GM23338 (cell line): ENCODE measurements at regions not wholly inside any gene's neighbourhood (a gene's known extent, or its start where the extent isn't known, plus 50 kb on each side); places are given as distances from the start of the nearest gene placed in this dataset.

Source experiments
- ATAC-seq: fragments of 200-7000 bp; cut with Tn5 transposase; 3 replicates; pipeline ENCODE4 v1.9.1; 2020
- DNase-seq: peaks from one replicate; pipeline ENCODE4 v3.0.0-alpha.2; 2015; ENCODE audit warnings: low spot score
- H2AFZ ChIP-seq: fragments of 200-600 bp; sonication (generic); 2 replicates; pipeline ENCODE4 v1.8.0; 2016; ENCODE audit warnings: antibody characterized with exemption, mild to moderate bottlenecking, moderate library complexity
- H3F3A ChIP-seq: fragments of 200-600 bp; sonication (generic); replicated peaks from 2 replicates; pipeline ENCODE4 v1.8.0; 2017; ENCODE audit warnings: antibody characterized with exemption, mixed run types, low read depth
- H3K27ac ChIP-seq: fragments of 200-600 bp; sonication (generic); 2 replicates; pipeline ENCODE4 v1.6.1; 2016; ENCODE audit warnings: low read depth
- H3K27me3 ChIP-seq: fragments of 200-600 bp; sonication (generic); 2 replicates; pipeline ENCODE4 v1.8.0; 2016; ENCODE audit warnings: mild to moderate bottlenecking, mixed run types, moderate library complexity; ENCODE audit not compliant: insufficient read depth
- H3K36me3 ChIP-seq: fragments of 200-600 bp; sonication (generic); 2 replicates; pipeline ENCODE4 v1.8.0; 2016; ENCODE audit warnings: mild to moderate bottlenecking; ENCODE audit not compliant: insufficient read depth
- H3K4me1 ChIP-seq: fragments of 200-600 bp; sonication (generic); 2 replicates; pipeline ENCODE4 v1.8.0; 2016; ENCODE audit warnings: mild to moderate bottlenecking, moderate library complexity; ENCODE audit not compliant: insufficient read depth
- H3K4me2 ChIP-seq: fragments of 200-600 bp; sonication (generic); 2 replicates; pipeline ENCODE4 v1.7.1; 2017; ENCODE audit warnings: mixed run types
- H3K4me3 ChIP-seq: fragments of 200-600 bp; sonication (generic); 2 replicates; pipeline ENCODE4 v1.6.1; 2016; ENCODE audit warnings: mixed run types
- H3K79me2 ChIP-seq: fragments of 200-600 bp; sonication (generic); replicated peaks from 2 replicates; pipeline ENCODE4 v1.8.0; 2017; ENCODE audit warnings: mild to moderate bottlenecking; ENCODE audit not compliant: insufficient read depth
- H3K9me2 ChIP-seq: fragments of 200-600 bp; sonication (generic); 2 replicates; pipeline ENCODE4 v1.8.0; 2017; ENCODE audit not compliant: insufficient read depth
- H4K20me1 ChIP-seq: fragments of 200-600 bp; sonication (generic); replicated peaks from 2 replicates; pipeline ENCODE4 v1.8.0; 2017; ENCODE audit warnings: mild to moderate bottlenecking; ENCODE audit not compliant: insufficient read depth
- H3K27ac Mint-ChIP-seq: 2 replicates; pipeline ENCODE4 v1.8.0; 2020; ENCODE audit warnings: inconsistent platforms, mild to moderate bottlenecking, moderate library complexity, mixed read lengths
- H3K27me3 Mint-ChIP-seq: 3 replicates; pipeline ENCODE4 v1.8.0; 2022; ENCODE audit warnings: low read depth, mild to moderate bottlenecking, moderate library complexity, mixed read lengths, inconsistent platforms; ENCODE audit not compliant: insufficient read depth, poor library complexity
- H3K36me3 Mint-ChIP-seq: 3 replicates; pipeline ENCODE4 v1.8.0; 2021; ENCODE audit warnings: low read depth, mild to moderate bottlenecking, inconsistent platforms, moderate library complexity, mixed read lengths
- H3K4me1 Mint-ChIP-seq: 3 replicates; pipeline ENCODE4 v1.8.0; 2020; ENCODE audit warnings: mild to moderate bottlenecking, inconsistent platforms, mixed read lengths
- H3K4me3 Mint-ChIP-seq: 3 replicates; pipeline ENCODE4 v1.8.0; 2021; ENCODE audit warnings: moderate library complexity, mild to moderate bottlenecking, inconsistent platforms, mixed read lengths
- H3K9me3 Mint-ChIP-seq: 3 replicates; pipeline ENCODE4 v1.8.0; 2020; ENCODE audit warnings: moderate library complexity, mild to moderate bottlenecking, inconsistent platforms, mixed read lengths
- CREB1 ChIP-seq: fragments of 250-450 bp; sonication (Bioruptor Pico); IDR thresholded peaks from 2 replicates; pipeline ENCODE4 v1.5.0; 2020; ENCODE audit warnings: low read depth, mild to moderate bottlenecking, moderate library complexity
- EZH2 ChIP-seq: fragments of 200-600 bp; sonication (generic); IDR thresholded peaks from one replicate; pipeline ENCODE4 v1.8.0; 2017; ENCODE audit warnings: antibody characterized with exemption, mild to moderate bottlenecking, low read depth; ENCODE audit not compliant: unreplicated experiment
- EZH2phosphoT487 ChIP-seq: fragments of 200-600 bp; sonication (generic); IDR thresholded peaks from one replicate; pipeline ENCODE4 v1.8.1; 2018; ENCODE audit warnings: antibody characterized with exemption; ENCODE audit not compliant: unreplicated experiment
- JUNB ChIP-seq: IDR thresholded peaks from one replicate; pipeline ENCODE4 v1.6.1; 2016; ENCODE audit warnings: antibody characterized with exemption; ENCODE audit not compliant: unreplicated experiment
- NANOG ChIP-seq: IDR thresholded peaks from 2 replicates; pipeline ENCODE4 v1.6.1; 2016; ENCODE audit warnings: antibody characterized with exemption, borderline replicate concordance
- POLR2AphosphoS5 ChIP-seq: IDR thresholded peaks from 2 replicates; pipeline ENCODE4 v1.6.1; 2016; ENCODE audit warnings: antibody characterized with exemption, low read depth
- STAT1 ChIP-seq: IDR thresholded peaks from one replicate; pipeline ENCODE4 v1.6.1; 2016; ENCODE audit warnings: antibody characterized with exemption; ENCODE audit not compliant: unreplicated experiment
- ZNF114 ChIP-seq: fragments of 250-450 bp; sonication (Bioruptor Pico); IDR thresholded peaks from 2 replicates; pipeline ENCODE4 v1.5.0; 2020; ENCODE audit warnings: mild to moderate bottlenecking, moderate library complexity
- ZNF331 ChIP-seq: fragments of 250-450 bp; sonication (Bioruptor Pico); IDR thresholded peaks from 2 replicates; pipeline ENCODE4 v1.5.0; 2020; ENCODE audit warnings: low read depth, mild to moderate bottlenecking, moderate library complexity
- TF ChIP-seq, protein P1 (sequence below), 2 experiments: fragments of 200-600 bp in 1 of 2; sonication (generic) in 1 of 2; conservative IDR thresholded peaks; 2 replicates each; pipeline versions ENCODE4 v1.5.1 to v1.6.1; 2016 to 2017; ENCODE audit warnings: antibody characterized with exemption in 2 of 2, low read depth in 2 of 2, mild to moderate bottlenecking in 2 of 2, moderate library complexity in 1 of 2
- TF ChIP-seq, protein P2 (sequence below): fragments of 250-450 bp; sonication (Bioruptor Pico); IDR thresholded peaks from 2 replicates; pipeline ENCODE4 v1.5.0; 2020; ENCODE audit warnings: mild to moderate bottlenecking, moderate library complexity
- TF ChIP-seq, protein P3 (sequence below): IDR thresholded peaks from one replicate; pipeline ENCODE4 v1.6.1; 2018; ENCODE audit warnings: antibody characterized with exemption; ENCODE audit not compliant: unreplicated experiment
- TF ChIP-seq, protein P4 (sequence below): IDR thresholded peaks from 2 replicates; pipeline ENCODE4 v1.6.1; 2016; ENCODE audit warnings: antibody characterized with exemption

DNA sequence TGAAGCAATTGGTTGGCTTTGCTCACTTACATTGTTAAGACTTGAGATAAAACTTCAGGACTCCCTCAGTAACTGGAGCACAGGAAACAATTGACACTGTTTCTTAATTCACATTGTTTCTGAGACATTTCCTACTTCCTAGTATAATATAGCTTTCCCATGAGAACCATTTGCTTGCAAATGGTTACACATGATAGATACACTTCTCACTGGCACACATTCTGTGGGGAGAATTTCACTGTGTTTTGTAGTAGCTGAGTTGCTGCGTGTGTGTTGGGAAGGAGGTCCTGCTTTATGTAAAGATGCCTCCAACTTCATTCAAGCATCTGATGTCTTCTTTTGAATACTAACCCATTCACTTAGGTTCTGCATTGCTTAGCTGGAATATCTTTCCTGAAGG is 85.3 kb upstream of the SLC4A4 start:
- Histone ChIP-seq H3K9me2 (no peaks in the 10 kb centered on the region), H3K4me2 (no peak overlapping the region), H3K4me1 (no peaks in the 10 kb centered on the region), H2AFZ (no peak overlapping the region), H3K79me2 (no peaks in the 10 kb centered on the region), H3K27me3 (no peaks in the 10 kb centered on the region), H3F3A (no peaks in the 10 kb centered on the region), H3K27ac (no peak overlapping the region), H3K4me3 (no peak overlapping the region), H3K36me3 (no peaks in the 10 kb centered on the region), H4K20me1 (no peaks in the 10 kb centered on the region)
- no peaks in the 10 kb centered on the region for H3K36me3 Mint-ChIP-seq
- no peaks in the 10 kb centered on the region for H3K9me3 Mint-ChIP-seq
- no peak for TF ChIP-seq JUNB
- no peak for TF ChIP-seq NANOG
- TF ChIP-seq ZNF114 (CRISPR knock-in tag), result no peak
- TF ChIP-seq, protein P1, sequence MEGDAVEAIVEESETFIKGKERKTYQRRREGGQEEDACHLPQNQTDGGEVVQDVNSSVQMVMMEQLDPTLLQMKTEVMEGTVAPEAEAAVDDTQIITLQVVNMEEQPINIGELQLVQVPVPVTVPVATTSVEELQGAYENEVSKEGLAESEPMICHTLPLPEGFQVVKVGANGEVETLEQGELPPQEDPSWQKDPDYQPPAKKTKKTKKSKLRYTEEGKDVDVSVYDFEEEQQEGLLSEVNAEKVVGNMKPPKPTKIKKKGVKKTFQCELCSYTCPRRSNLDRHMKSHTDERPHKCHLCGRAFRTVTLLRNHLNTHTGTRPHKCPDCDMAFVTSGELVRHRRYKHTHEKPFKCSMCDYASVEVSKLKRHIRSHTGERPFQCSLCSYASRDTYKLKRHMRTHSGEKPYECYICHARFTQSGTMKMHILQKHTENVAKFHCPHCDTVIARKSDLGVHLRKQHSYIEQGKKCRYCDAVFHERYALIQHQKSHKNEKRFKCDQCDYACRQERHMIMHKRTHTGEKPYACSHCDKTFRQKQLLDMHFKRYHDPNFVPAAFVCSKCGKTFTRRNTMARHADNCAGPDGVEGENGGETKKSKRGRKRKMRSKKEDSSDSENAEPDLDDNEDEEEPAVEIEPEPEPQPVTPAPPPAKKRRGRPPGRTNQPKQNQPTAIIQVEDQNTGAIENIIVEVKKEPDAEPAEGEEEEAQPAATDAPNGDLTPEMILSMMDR (conservative IDR thresholded peaks at IDR 0.05; ENCODE audit: low read depth in 2 of 2), result no peak
- TF ChIP-seq POLR2AphosphoS5, result no peak
- no peak for TF ChIP-seq EZH2phosphoT487
- TF ChIP-seq ZNF331 (CRISPR knock-in tag), result no peak
- no peak for TF ChIP-seq EZH2
- TF ChIP-seq, protein P2, sequence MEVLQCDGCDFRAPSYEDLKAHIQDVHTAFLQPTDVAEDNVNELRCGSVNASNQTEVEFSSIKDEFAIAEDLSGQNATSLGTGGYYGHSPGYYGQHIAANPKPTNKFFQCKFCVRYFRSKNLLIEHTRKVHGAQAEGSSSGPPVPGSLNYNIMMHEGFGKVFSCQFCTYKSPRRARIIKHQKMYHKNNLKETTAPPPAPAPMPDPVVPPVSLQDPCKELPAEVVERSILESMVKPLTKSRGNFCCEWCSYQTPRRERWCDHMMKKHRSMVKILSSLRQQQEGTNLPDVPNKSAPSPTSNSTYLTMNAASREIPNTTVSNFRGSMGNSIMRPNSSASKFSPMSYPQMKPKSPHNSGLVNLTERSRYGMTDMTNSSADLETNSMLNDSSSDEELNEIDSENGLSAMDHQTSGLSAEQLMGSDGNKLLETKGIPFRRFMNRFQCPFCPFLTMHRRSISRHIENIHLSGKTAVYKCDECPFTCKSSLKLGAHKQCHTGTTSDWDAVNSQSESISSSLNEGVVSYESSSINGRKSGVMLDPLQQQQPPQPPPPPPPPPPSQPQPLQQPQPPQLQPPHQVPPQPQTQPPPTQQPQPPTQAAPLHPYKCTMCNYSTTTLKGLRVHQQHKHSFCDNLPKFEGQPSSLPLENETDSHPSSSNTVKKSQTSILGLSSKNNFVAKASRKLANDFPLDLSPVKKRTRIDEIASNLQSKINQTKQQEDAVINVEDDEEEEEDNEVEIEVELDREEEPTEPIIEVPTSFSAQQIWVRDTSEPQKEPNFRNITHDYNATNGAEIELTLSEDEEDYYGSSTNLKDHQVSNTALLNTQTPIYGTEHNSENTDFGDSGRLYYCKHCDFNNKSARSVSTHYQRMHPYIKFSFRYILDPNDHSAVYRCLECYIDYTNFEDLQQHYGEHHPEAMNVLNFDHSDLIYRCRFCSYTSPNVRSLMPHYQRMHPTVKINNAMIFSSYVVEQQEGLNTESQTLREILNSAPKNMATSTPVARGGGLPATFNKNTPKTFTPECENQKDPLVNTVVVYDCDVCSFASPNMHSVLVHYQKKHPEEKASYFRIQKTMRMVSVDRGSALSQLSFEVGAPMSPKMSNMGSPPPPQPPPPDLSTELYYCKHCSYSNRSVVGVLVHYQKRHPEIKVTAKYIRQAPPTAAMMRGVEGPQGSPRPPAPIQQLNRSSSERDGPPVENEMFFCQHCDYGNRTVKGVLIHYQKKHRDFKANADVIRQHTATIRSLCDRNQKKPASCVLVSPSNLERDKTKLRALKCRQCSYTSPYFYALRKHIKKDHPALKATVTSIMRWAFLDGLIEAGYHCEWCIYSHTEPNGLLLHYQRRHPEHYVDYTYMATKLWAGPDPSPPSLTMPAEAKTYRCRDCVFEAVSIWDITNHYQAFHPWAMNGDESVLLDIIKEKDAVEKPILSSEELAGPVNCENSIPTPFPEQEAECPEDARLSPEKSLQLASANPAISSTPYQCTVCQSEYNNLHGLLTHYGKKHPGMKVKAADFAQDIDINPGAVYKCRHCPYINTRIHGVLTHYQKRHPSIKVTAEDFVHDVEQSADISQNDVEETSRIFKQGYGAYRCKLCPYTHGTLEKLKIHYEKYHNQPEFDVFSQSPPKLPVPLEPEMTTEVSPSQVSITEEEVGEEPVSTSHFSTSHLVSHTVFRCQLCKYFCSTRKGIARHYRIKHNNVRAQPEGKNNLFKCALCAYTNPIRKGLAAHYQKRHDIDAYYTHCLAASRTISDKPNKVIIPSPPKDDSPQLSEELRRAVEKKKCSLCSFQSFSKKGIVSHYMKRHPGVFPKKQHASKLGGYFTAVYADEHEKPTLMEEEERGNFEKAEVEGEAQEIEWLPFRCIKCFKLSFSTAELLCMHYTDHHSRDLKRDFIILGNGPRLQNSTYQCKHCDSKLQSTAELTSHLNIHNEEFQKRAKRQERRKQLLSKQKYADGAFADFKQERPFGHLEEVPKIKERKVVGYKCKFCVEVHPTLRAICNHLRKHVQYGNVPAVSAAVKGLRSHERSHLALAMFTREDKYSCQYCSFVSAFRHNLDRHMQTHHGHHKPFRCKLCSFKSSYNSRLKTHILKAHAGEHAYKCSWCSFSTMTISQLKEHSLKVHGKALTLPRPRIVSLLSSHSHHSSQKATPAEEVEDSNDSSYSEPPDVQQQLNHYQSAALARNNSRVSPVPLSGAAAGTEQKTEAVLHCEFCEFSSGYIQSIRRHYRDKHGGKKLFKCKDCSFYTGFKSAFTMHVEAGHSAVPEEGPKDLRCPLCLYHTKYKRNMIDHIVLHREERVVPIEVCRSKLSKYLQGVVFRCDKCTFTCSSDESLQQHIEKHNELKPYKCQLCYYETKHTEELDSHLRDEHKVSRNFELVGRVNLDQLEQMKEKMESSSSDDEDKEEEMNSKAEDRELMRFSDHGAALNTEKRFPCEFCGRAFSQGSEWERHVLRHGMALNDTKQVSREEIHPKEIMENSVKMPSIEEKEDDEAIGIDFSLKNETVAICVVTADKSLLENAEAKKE (CRISPR knock-in tag), result no peak
- no peak for TF ChIP-seq CREB1 (CRISPR knock-in tag)
- TF ChIP-seq, protein P3, sequence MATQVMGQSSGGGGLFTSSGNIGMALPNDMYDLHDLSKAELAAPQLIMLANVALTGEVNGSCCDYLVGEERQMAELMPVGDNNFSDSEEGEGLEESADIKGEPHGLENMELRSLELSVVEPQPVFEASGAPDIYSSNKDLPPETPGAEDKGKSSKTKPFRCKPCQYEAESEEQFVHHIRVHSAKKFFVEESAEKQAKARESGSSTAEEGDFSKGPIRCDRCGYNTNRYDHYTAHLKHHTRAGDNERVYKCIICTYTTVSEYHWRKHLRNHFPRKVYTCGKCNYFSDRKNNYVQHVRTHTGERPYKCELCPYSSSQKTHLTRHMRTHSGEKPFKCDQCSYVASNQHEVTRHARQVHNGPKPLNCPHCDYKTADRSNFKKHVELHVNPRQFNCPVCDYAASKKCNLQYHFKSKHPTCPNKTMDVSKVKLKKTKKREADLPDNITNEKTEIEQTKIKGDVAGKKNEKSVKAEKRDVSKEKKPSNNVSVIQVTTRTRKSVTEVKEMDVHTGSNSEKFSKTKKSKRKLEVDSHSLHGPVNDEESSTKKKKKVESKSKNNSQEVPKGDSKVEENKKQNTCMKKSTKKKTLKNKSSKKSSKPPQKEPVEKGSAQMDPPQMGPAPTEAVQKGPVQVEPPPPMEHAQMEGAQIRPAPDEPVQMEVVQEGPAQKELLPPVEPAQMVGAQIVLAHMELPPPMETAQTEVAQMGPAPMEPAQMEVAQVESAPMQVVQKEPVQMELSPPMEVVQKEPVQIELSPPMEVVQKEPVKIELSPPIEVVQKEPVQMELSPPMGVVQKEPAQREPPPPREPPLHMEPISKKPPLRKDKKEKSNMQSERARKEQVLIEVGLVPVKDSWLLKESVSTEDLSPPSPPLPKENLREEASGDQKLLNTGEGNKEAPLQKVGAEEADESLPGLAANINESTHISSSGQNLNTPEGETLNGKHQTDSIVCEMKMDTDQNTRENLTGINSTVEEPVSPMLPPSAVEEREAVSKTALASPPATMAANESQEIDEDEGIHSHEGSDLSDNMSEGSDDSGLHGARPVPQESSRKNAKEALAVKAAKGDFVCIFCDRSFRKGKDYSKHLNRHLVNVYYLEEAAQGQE, result no peak
- TF ChIP-seq STAT1, result no peak
- TF ChIP-seq, protein P4, sequence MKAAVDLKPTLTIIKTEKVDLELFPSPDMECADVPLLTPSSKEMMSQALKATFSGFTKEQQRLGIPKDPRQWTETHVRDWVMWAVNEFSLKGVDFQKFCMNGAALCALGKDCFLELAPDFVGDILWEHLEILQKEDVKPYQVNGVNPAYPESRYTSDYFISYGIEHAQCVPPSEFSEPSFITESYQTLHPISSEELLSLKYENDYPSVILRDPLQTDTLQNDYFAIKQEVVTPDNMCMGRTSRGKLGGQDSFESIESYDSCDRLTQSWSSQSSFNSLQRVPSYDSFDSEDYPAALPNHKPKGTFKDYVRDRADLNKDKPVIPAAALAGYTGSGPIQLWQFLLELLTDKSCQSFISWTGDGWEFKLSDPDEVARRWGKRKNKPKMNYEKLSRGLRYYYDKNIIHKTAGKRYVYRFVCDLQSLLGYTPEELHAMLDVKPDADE, result no peak
- ATAC-seq (no peak), DNase-seq (no peak)
- H3K4me3 Mint-ChIP-seq, result no peak overlapping the region
- no peaks in the 10 kb centered on the region for H3K4me1 Mint-ChIP-seq
- no peak overlapping the region for H3K27ac Mint-ChIP-seq
- no peaks in the 10 kb centered on the region for H3K27me3 Mint-ChIP-seq
